ENCODE measurements at regions not wholly inside any gene's neighbourhood (a gene's known extent, or its start where the extent isn't known, plus 50 kb on each side); places are given as distances from the start of the nearest gene placed in this dataset.
"Not testable (repeated sequence)": the region's sequence is repeated elsewhere in the genome, so short reads cannot be mapped to it uniquely, and the experiment has no call there.

GRCh38 chr3:128550471-128551126 is 57.6 kb upstream of the GATA2 start:
- DNase-seq (ENCODE audit: low read depth): no peak
- in situ Hi-C loops (cut with HindIII; ENCODE audit: low pct_unique_long_range_greater_than_20kb, low sequenced_read_pairs): no loop called here

DNA sequence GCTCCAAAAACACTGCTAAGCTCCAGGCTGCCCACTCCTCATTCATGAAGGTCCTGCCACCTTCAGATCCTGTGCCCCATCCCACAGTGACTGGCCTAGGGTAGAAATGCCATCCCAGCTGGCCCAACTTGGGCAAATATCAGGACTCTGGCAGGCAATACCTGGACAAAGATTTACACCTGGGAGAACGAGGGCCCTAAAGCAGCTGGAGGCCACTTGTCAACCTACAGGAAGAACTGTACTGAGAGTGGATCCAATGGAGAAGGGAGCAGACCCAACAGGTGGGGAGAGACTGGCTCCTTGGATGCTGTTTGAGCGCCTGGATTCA is 57.1 kb upstream of the GATA2 start:
- in situ Hi-C loops (cut with HindIII; ENCODE audit: low pct_unique_long_range_greater_than_20kb, low sequenced_read_pairs): no loop called here

GRCh38 chr3:128549283-128550112 is 56.5 kb upstream of the GATA2 start:
- in situ Hi-C loops (cut with HindIII; ENCODE audit: low pct_unique_long_range_greater_than_20kb, low sequenced_read_pairs): no loop called here
- no peak for DNase-seq (ENCODE audit: low read depth)

More for the DNA sequence above, 57.1 kb upstream of the GATA2 start:
- DNase-seq (ENCODE audit: low read depth): no peak

DNA sequence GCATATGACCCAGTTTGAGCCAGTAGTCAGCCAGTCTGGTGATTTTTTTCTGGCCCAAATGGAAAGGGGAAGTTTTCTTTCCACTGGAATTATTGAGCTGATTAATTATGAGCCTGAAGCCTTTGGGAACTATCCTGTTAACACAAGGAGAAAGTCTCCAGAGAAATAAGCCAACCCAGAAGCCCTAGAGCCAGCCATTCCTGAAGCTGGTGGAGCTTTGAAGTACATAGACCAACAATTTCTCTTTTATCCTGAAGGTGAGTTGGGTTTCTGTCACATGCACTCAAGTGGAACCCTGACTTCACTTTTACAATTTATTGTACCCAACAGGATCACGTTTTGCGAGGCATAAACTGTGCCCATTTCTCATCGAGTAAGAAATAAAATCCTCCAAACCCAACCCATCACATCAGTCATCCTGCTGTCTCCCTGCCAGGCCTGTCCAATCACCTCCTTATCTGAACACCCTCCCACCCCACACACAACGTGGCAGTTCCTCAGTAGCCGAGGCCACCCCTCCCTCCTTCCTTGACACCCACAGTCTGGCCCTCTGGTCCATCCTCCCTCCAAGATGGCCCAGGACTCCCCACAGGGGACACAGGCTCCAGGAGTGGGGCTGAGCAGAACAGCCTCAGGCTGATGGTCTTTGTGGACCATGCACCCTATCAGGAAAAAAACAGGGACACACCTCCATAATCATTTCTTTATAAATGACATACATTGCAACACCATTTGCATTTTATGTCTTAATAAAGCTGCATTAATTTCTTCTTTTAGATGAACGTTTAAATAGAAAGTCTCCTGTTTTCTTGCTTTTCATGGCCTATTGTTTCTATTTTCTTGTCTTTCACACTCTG is 55.7 kb upstream of the GATA2 start:
- in situ Hi-C loops (cut with HindIII; ENCODE audit: low pct_unique_long_range_greater_than_20kb, low sequenced_read_pairs): no loop called here
- no peak for DNase-seq (ENCODE audit: low read depth)

GRCh38 chr3:128548021-128548420 is 55.0 kb upstream of the GATA2 start:
- DNase-seq (ENCODE audit: low read depth): no peak
- in situ Hi-C loops (cut with HindIII; ENCODE audit: low pct_unique_long_range_greater_than_20kb, low sequenced_read_pairs): no loop called here

DNA sequence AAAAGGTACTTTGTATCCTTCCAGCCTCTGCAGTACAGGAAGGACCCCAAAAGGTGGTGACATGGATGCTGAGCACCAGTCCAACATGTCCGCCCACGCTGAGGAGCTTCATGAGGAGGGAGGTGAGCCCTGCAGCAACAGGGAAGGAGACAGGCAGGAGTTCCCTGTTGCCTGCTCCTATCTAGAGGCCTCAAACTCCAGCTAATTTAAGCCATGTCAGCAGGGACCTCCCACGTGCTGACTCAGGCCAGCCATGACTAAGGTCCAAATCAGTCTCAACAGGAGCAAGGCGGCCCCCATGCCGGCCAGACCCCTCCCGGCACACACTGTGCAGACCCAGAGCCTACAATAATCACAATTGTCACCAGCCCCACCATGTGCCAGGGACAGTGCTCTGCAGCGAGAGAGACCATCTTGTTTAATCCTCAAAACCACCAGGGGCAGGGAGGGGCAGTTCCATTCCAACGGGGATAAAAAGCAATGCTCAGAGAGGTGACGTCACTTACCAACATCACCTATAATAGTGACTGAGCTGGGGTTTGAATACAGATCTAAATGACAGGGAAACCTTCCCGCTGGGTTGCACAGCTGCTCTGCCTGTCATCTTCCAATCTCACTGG is 54.5 kb upstream of the GATA2 start:
- DNase-seq (ENCODE audit: low read depth): no peak

DNA sequence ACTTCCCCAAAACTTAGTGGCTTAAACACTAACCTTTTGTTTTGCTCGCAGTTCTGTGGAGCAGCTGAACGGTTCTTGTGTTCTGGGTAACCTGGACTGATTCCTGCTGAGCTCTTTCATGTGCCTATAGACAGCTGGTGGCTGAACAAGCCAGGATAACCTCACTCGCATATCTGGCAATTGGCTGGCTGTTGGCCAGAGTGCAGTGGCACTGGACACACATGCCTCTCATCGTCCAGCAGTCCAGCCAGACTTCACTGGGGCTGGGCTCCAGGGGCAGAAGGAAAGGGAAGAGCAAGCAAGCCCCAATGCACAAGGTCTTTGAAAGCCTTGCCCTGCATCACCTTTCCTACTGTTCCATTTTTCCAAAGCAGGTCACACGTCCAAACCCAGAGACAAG is 53.6 kb upstream of the GATA2 start:
- no peak for DNase-seq (ENCODE audit: low read depth)
- in situ Hi-C loops (cut with HindIII; ENCODE audit: low pct_unique_long_range_greater_than_20kb, low sequenced_read_pairs): no loop called here

More for the DNA sequence above, 54.5 kb upstream of the GATA2 start:
- in situ Hi-C loops (cut with HindIII; ENCODE audit: low pct_unique_long_range_greater_than_20kb, low sequenced_read_pairs): no loop called here

DNA sequence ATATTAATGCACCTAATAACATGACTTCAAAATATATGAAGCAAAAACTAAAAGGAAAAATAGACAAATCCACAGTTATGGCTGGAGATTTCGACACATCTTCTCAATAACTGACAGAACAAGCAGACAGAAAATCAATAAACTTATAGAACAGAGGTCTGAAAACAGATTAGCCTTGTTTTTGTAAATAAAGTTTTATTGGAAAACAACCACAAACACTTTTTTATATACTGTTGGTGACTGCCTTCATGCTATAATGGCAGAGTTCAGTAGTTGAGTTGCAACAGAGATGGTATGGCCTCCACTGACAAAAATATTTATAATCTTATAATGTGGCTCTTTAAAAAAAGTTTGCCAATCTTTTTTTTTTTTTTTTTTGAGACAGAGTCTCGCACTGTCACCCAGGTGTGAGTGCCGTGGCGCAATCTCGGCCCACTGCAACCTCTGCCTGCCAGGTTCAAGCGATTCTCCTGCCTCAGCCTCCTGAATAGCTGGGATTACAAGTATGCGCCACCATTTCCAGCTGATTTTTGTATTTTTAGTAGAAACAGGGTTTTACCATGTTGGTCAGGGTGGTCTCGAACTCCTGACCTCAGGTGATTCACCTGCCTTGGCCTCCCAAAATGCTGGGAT is 52.2 kb upstream of the GATA2 start:
- no peak for DNase-seq (ENCODE audit: low read depth)
- in situ Hi-C loops (cut with HindIII; ENCODE audit: low pct_unique_long_range_greater_than_20kb, low sequenced_read_pairs): no loop called here

DNA sequence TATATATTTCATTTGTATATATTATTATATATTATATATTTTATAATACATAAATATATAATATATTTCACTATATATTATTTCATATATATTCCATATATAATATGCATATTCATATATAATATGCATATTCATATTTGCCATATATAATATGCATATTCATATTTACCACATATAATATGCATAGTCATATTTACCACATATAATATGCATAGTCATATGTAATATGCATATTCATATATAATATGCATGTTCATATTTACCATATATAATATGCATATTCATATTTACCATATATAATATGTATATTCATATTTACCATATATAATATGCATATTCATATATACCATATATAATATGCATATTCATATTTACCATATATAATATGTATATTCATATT is 51.2 kb upstream of the GATA2 start:
- no peak for DNase-seq (ENCODE audit: low read depth)
- in situ Hi-C loops (cut with HindIII; ENCODE audit: low pct_unique_long_range_greater_than_20kb, low sequenced_read_pairs): no loop called here

DNA sequence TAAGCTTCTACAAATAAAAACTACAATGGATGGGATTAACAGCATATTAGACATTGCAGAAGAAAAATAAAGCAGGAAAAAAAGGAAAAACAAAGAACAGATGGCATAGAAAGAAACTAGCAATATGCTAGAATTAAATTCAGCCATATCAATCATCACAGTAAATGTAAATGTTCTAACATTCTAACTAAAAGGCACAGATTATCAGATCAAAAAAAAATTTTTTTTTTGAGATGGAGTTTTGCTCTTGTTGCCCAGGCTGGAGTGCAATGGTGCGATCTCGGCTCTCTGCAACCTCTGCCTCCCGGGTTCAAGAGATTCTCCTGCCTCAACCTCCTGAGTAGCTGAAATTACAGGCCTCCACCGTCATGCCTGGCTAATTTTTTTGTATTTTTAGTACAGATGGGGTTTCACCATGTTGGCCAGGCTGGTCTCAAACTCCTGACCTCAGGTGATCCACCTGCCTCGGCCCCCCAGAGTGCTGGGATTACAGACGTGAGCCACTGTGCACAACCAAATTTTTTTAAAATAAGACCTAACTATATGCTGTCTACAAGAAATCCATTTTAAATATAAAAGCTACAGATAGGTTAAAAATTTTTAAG is 50.7 kb upstream of the GATA2 start:
- in situ Hi-C loops (cut with HindIII; ENCODE audit: low pct_unique_long_range_greater_than_20kb, low sequenced_read_pairs); DNase-seq (ENCODE audit: low read depth): not testable (repeated sequence)

All from Caki2 (cell line).